Heart left ventricle (tissue), 13 donors: ENCODE measurements at regions not wholly inside any gene's neighbourhood (a gene's known extent, or its start where the extent isn't known, plus 50 kb on each side); places are given as distances from the start of the nearest gene placed in this dataset.

Experiments
- POLR2A ChIP-seq, 2 donors: fragments of 450-650 bp; IDR thresholded peaks; one replicate each; pipeline ENCODE4 v1.6.1; 2017; ENCODE audit warnings: antibody characterized with exemption in 2 of 2, mild to moderate bottlenecking in 2 of 2, moderate library complexity in 2 of 2
- TF ChIP-seq, protein P1 (sequence below), 12 donors: fragments of 200-600 bp; sonication (generic) in 4 of 12; IDR thresholded peaks; one replicate each; pipeline versions ENCODE4 v1.5.0 to v1.8.0; 2018 to 2022; ENCODE audit warnings: antibody characterized with exemption in 12 of 12, mild to moderate bottlenecking in 5 of 12
- donor health status: ischemic (EF 13 %, LVEDD 7.1; RV severe dilation, severe dysfunction).
- donor health status: DM: no; HTN: yes; CAD: no.
- donor health status: DM: no; HTN: no; CAD: no.
- donor health status: ischemic (EF 25% LVEDD 6.9; RV normal size, moderate dysfunction).
- donor health status: ischemic (EF 25% LVEDD 5.7; RV mildly dilated, moderate dysfunction).
- donor health status: ischemic (EF 35%, LVEDD 5.7; RV mildly dilated, moderate dysfunction).
- donor health status: nonischemic (EF 11% LVEDD 7.7; RV severe dilation, severe dysfunction).
- donor health status: DM: yes; HTN: yes; CAD: no.
- donor health status: PGD.
- donor health status: ischemic (EF 29% LVEDD 5.4; RV normal size, mild dysfunction).
- donor health status: nonischemic (EF 23%, LVEDD 6.1; RV moderate dilation, normal function).

DNA sequence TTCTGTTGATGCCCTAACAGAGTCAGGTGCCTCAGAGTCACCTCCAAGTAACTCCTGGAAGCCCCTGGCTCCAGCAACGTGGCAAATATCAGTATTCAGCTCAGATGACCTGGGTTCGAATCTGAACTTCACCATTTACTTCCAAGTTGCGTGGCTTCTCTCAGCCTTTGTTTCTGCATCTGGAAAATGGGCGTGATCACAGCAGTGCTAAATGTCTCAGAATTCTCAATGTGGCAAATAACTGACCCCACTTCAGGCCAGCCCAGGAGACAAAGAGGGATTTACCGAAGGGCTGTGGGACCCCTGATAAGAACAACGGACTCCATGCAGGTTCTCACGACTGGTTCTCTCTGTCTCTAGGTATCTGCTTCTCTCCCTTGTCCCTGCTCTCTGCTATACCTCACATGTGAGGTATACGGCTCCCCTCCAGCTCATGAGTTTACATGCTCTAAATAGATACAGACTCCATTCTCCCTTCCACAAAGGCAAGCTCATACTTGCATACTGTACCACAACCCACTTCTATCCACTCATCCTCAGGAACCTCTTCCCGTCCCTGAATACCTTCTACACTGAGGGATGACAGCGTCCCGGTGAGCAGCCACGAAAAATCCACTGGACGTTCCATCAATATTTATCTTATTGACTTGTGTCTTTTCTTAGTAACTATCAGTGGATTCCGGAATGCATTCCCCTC, 84.1 kb downstream of the SNX5 start:
- TF ChIP-seq, protein P1, sequence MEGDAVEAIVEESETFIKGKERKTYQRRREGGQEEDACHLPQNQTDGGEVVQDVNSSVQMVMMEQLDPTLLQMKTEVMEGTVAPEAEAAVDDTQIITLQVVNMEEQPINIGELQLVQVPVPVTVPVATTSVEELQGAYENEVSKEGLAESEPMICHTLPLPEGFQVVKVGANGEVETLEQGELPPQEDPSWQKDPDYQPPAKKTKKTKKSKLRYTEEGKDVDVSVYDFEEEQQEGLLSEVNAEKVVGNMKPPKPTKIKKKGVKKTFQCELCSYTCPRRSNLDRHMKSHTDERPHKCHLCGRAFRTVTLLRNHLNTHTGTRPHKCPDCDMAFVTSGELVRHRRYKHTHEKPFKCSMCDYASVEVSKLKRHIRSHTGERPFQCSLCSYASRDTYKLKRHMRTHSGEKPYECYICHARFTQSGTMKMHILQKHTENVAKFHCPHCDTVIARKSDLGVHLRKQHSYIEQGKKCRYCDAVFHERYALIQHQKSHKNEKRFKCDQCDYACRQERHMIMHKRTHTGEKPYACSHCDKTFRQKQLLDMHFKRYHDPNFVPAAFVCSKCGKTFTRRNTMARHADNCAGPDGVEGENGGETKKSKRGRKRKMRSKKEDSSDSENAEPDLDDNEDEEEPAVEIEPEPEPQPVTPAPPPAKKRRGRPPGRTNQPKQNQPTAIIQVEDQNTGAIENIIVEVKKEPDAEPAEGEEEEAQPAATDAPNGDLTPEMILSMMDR (IDR thresholded peaks at IDR 0.05), result no peak
- no peak for TF ChIP-seq POLR2A (IDR thresholded peaks at IDR 0.05)
